ENCODE measurements at regions not wholly inside any gene's neighbourhood (a gene's known extent, or its start where the extent isn't known, plus 50 kb on each side); places are given as distances from the start of the nearest gene placed in this dataset.

- Mint-ChIP-seq H3K4me3 (no peak overlapping the region), H3K27me3 (no peaks in the 10 kb centered on the region), H3K27ac (peak overlapping the region in 1 of 3 donors; percentile 15), H3K4me1 (peaks cover 0 to 2% (median 2%) of the 10 kb centered on the region in 3 donors), H3K36me3 (peaks cover 2% of the 10 kb centered on the region), H3K9me3 (peaks cover 0 to 2% (median 0%) of the 10 kb centered on the region in 3 donors)
Observed at GRCh38 chr1:58397187-58397820, 149.2 kb downstream of the OMA1 start.

GRCh38 chr1:58396150-58396549 lies 150.4 kb downstream of the OMA1 start:
- Mint-ChIP-seq H3K4me3 (no peak overlapping the region), H3K9me3 (peaks cover 0 to 2% (median 0%) of the 10 kb centered on the region in 3 donors), H3K27me3 (no peaks in the 10 kb centered on the region), H3K4me1 (peaks cover 0 to 2% (median 2%) of the 10 kb centered on the region in 3 donors), H3K27ac (no peak overlapping the region), H3K36me3 (peaks cover 2% of the 10 kb centered on the region)

GRCh38 chr1:58395355-58395754 lies 151.2 kb downstream of the OMA1 start:
- Mint-ChIP-seq H3K27ac (no peak overlapping the region), H3K27me3 (no peaks in the 10 kb centered on the region), H3K4me1 (peaks cover 2 to 6% (median 4%) of the 10 kb centered on the region in 3 donors), H3K9me3 (peaks cover 0 to 2% (median 0%) of the 10 kb centered on the region in 3 donors), H3K4me3 (no peak overlapping the region), H3K36me3 (peaks cover 2% of the 10 kb centered on the region)

DNA sequence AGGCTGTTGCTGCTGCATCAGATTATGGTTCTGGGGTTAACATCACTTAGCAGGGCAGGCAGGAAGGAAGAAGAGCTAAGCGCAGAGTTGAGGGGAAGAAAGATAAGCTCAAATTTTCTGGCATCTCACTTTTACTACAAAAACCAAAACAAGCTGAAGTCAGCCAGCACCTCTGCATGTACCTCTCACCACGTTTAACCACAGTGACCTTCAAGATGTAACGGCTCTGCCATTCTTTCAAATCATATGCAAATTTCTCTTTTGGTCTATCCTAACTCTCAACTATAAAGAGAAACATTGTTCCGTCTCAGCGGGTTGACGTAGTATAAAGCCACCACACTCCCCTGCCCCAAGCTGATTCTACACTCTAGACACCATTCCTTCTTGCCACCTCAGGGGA lies 154.4 kb downstream of the OMA1 start:
- peaks cover 6% of the 10 kb centered on the region for H3K36me3 Mint-ChIP-seq
- peaks cover 2 to 5% (median 4%) of the 10 kb centered on the region in 3 donors for H3K4me1 Mint-ChIP-seq
- H3K27me3 Mint-ChIP-seq, result no peaks in the 10 kb centered on the region
- peaks cover 0 to 2% (median 0%) of the 10 kb centered on the region in 3 donors for H3K9me3 Mint-ChIP-seq
- no peak overlapping the region for H3K4me3 Mint-ChIP-seq
- no peak overlapping the region for H3K27ac Mint-ChIP-seq

DNA sequence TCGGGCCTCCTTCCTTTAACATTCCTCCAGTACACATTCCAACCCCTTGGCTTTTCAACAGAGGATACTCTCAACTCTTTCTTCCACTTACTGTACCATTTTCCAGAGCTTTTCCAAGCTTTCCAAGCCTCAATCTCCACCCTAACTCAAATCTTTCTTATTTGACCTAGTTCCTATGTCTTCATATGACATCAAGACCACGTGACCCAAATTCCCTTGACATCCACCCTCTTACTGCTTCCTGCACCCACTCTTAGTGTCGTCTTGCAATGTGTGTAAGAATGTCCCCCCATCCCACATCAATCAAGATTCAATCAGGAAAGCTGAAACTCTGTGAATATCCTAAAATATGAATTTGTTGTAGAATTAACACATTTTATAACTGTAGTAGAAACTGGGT lies 155.0 kb downstream of the OMA1 start:
- Mint-ChIP-seq H3K9me3 (peaks cover 0 to 2% (median 0%) of the 10 kb centered on the region in 3 donors), H3K4me3 (no peak overlapping the region), H3K27me3 (no peaks in the 10 kb centered on the region), H3K27ac (no peak overlapping the region), H3K36me3 (peaks cover 11% of the 10 kb centered on the region), H3K4me1 (peaks cover 2 to 5% (median 4%) of the 10 kb centered on the region in 3 donors)

DNA sequence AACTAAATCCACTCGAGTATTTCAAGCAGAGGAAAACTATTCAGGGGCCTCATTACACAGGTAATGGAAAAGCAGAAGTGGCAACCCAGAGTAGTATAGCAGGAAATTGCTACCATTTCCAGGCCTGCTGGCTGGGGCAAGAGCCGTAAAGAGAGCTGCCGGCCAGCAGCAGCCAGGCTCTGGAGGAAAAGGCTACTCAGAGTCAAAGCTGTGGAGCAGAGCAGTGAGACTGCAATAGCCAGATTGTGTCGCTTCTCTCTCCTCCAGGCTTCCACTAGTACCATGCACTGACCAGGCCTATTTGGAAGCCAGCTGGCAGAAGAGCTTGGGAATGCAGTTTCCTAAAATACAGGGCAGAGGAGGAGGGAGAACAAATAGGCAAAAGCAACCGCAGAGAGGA lies 155.5 kb downstream of the OMA1 start:
- Mint-ChIP-seq H3K9me3 (peaks cover 0 to 2% (median 0%) of the 10 kb centered on the region in 3 donors), H3K27me3 (no peaks in the 10 kb centered on the region), H3K4me1 (peaks cover 0 to 5% (median 4%) of the 10 kb centered on the region in 3 donors), H3K36me3 (peaks cover 12% of the 10 kb centered on the region), H3K4me3 (peak overlapping the region in 2 of 4 donors; percentile 52 to 77), H3K27ac (no peak overlapping the region)

GRCh38 chr1:58390091-58390490 lies 156.4 kb downstream of the OMA1 start:
- Mint-ChIP-seq H3K4me3 (no peak overlapping the region), H3K4me1 (peaks cover 0 to 5% (median 4%) of the 10 kb centered on the region in 3 donors), H3K27ac (no peak overlapping the region), H3K27me3 (no peaks in the 10 kb centered on the region), H3K9me3 (peaks cover 0 to 2% (median 0%) of the 10 kb centered on the region in 3 donors), H3K36me3 (peaks cover 14% of the 10 kb centered on the region)

GRCh38 chr1:58380345-58380744 lies 166.2 kb downstream of the OMA1 start:
- Mint-ChIP-seq H3K9me3 (peaks cover 0 to 15% (median 7%) of the 10 kb centered on the region in 3 donors), H3K27ac (no peak overlapping the region), H3K4me3 (no peak overlapping the region), H3K36me3 (peaks cover 23% of the 10 kb centered on the region), H3K4me1 (no peaks in the 10 kb centered on the region), H3K27me3 (no peaks in the 10 kb centered on the region)

GRCh38 chr1:58367217-58367616 lies 179.3 kb downstream of the OMA1 start:
- Mint-ChIP-seq H3K4me3 (no peak overlapping the region), H3K27ac (peak overlapping the region in 1 of 3 donors; percentile 60), H3K9me3 (peaks cover 3 to 10% (median 8%) of the 10 kb centered on the region in 3 donors), H3K4me1 (no peaks in the 10 kb centered on the region), H3K27me3 (no peaks in the 10 kb centered on the region), H3K36me3 (peaks cover 15% of the 10 kb centered on the region)

DNA sequence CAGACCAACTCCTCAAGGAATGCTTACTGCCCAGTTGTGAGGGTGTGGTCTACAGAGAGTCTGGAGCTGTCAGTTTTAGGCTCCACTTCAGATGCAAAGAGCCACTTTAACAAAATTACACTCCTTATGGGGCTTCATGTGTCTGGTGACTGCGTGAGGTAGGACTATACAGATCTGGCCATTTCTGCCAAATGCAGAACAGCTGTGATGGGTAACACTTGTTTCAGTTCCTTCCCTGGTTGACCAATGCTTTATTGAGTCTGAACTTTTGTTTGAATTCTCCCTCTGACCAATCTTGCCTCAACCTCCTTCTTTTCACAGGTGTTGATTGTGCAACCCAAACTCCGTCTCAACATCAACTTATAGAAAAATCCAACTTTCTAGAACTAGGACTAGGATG lies 181.2 kb downstream of the OMA1 start:
- Mint-ChIP-seq H3K36me3 (peaks cover 8% of the 10 kb centered on the region), H3K4me1 (no peaks in the 10 kb centered on the region), H3K4me3 (no peak overlapping the region), H3K27me3 (no peaks in the 10 kb centered on the region), H3K27ac (no peak overlapping the region), H3K9me3 (peaks cover 0 to 3% (median 0%) of the 10 kb centered on the region in 3 donors)

GRCh38 chr1:58363585-58363984 lies 182.9 kb downstream of the OMA1 start:
- no peak overlapping the region for H3K27ac Mint-ChIP-seq
- peaks cover 0 to 1% (median 0%) of the 10 kb centered on the region in 3 donors for H3K4me1 Mint-ChIP-seq

GRCh38 chr1:58361134-58361533 lies 185.4 kb downstream of the OMA1 start:
- Mint-ChIP-seq H3K9me3 (no peaks in the 10 kb centered on the region), H3K27me3 (no peaks in the 10 kb centered on the region), H3K36me3 (peaks cover 12% of the 10 kb centered on the region), H3K4me1 (peaks cover 0 to 1% (median 0%) of the 10 kb centered on the region in 3 donors), H3K4me3 (no peak overlapping the region), H3K27ac (no peak overlapping the region)

More at GRCh38 chr1:58363585-58363984, 182.9 kb downstream of the OMA1 start:
- H3K27me3 Mint-ChIP-seq, result no peaks in the 10 kb centered on the region
- no peak overlapping the region for H3K4me3 Mint-ChIP-seq
- peaks cover 0 to 1% (median 0%) of the 10 kb centered on the region in 3 donors for H3K9me3 Mint-ChIP-seq
- peaks cover 8% of the 10 kb centered on the region for H3K36me3 Mint-ChIP-seq

DNA sequence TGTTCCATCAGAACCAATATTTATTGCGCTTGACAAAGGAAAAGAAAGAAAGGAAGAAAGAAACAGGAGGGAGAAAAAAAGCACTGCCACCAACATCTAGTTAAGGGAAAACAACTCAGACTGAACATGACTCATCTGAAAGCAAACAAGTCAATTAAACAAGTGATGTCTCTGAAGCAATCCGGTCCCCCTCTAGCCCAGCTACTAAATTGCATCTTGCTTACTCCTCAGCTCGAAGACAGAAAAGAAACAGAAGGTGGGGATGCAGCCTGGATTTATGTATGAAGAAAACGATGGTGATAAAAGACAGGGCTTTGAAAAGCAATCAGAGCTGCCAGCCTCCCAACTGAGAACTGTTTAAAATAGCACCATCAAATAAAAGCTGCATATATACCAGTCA lies 188.2 kb downstream of the OMA1 start:
- Mint-ChIP-seq H3K36me3 (peaks cover 9% of the 10 kb centered on the region), H3K4me1 (peaks cover 0 to 1% (median 0%) of the 10 kb centered on the region in 3 donors), H3K9me3 (no peaks in the 10 kb centered on the region), H3K27me3 (no peaks in the 10 kb centered on the region), H3K4me3 (no peak overlapping the region), H3K27ac (no peak overlapping the region)

DNA sequence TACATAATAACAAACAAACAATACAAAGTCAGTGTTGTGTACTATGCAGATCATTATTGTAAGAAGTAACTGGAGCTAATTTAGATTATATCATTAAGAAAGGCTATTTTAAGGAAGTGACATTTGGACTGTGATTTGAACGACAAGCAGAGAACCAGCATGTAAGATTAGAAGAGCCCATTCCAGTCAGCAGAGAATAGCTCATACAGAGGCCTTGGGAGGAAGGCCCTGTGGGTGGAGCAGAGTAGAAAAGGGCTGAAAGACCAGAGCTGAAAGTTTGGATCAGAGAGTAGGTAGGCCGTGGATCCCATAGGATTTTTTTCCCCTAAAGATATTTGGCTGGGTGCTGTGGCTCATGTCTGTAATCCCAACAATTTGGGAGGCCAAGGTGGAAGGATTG lies 190.1 kb downstream of the OMA1 start:
- Mint-ChIP-seq H3K4me1 (peaks cover 0 to 1% (median 0%) of the 10 kb centered on the region in 3 donors), H3K36me3 (peaks cover 9% of the 10 kb centered on the region), H3K4me3 (no peak overlapping the region), H3K9me3 (peaks cover 1 to 3% (median 2%) of the 10 kb centered on the region in 3 donors), H3K27me3 (no peaks in the 10 kb centered on the region), H3K27ac (no peak overlapping the region)

DNA sequence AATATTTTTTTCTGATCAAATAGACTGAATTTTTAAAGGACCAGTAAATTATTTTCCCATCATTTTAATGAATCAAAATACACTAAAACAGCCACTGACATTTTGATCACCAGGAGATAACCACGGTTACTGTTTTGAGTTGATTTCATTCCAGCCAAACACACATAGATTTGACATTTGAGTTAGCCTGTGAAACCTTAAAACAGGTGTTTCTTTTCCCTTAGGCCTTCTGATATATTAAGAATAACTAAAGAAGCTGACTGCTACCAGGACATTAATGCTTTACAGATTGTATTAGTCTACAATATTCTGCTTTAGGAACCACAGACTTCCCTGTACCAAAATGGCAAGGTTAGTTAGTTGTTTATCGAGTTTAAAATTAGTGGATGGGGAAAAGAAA lies 193.4 kb downstream of the OMA1 start:
- Mint-ChIP-seq H3K27me3 (no peaks in the 10 kb centered on the region), H3K27ac (no peak overlapping the region), H3K4me3 (no peak overlapping the region), H3K9me3 (peaks cover 4 to 11% (median 9%) of the 10 kb centered on the region in 3 donors), H3K4me1 (no peaks in the 10 kb centered on the region), H3K36me3 (peaks cover 7% of the 10 kb centered on the region)
